ENCODE measurements at regions not wholly inside any gene's neighbourhood (a gene's known extent, or its start where the extent isn't known, plus 50 kb on each side); places are given as distances from the start of the nearest gene placed in this dataset.
"Not testable (repeated sequence)": the region's sequence is repeated elsewhere in the genome, so short reads cannot be mapped to it uniquely, and the experiment has no call there.

- no peak for DNase-seq (ENCODE audit: low read depth)
Observed at GRCh38 chr6:128598571-128598970, 78.2 kb upstream of the PTPRK start.

- no peak for DNase-seq (ENCODE audit: low read depth)
Observed at GRCh38 chr6:128597956-128598355, 77.6 kb upstream of the PTPRK start.

- DNase-seq (ENCODE audit: low read depth): no peak
Observed at GRCh38 chr6:128597004-128597403, 76.6 kb upstream of the PTPRK start.

GRCh38 chr6:128595544-128595943 is 75.1 kb upstream of the PTPRK start:
- DNase-seq (ENCODE audit: low read depth): no peak

- DNase-seq (ENCODE audit: low read depth): no peak
Observed at GRCh38 chr6:128586095-128586494, 65.7 kb upstream of the PTPRK start.

- no peak for DNase-seq (ENCODE audit: low read depth)
Observed at GRCh38 chr6:128580224-128581110, 60.1 kb upstream of the PTPRK start.

GRCh38 chr6:128575254-128575653 is 54.9 kb upstream of the PTPRK start:
- DNase-seq (ENCODE audit: low read depth): not testable (repeated sequence)

- DNase-seq (ENCODE audit: low read depth): no peak
Observed at GRCh38 chr6:128574402-128574801, 54.0 kb upstream of the PTPRK start.

GRCh38 chr6:128573036-128573435 is 52.6 kb upstream of the PTPRK start:
- DNase-seq (ENCODE audit: low read depth): no peak

- DNase-seq (ENCODE audit: low read depth): no peak
Observed at GRCh38 chr6:128572294-128572693, 51.9 kb upstream of the PTPRK start.

- DNase-seq (ENCODE audit: low read depth): peak; percentile 13
Observed at GRCh38 chr6:128570680-128571063, 50.3 kb upstream of the PTPRK start.

GRCh38 chr6:128569732-128570679 is 49.6 kb upstream of the PTPRK start:
- DNase-seq (ENCODE audit: low read depth): peak; percentile 70
